PC-9 (cell line): ENCODE measurements at regions not wholly inside any gene's neighbourhood (a gene's known extent, or its start where the extent isn't known, plus 50 kb on each side); places are given as distances from the start of the nearest gene placed in this dataset.

Experiments
- BruUV-seq: library from RNA; stranded (reverse); fragments of 400-500 nt; replicated peaks from 2 replicates; lab custom pipeline; 2021; lab: Mats Ljungman, UMichigan
- CTCF ChIA-PET: fragments of 300-600 bp; sonication (Branson Sonifier 250); formaldehyde crosslinking; loops from one replicate; lab custom pipeline; 2022; ENCODE audit warnings: antibody characterized with exemption; lab: Charles Lee
- POLR2A ChIA-PET: fragments of 300-600 bp; sonication (Branson Sonifier 250); formaldehyde crosslinking; loops from one replicate; lab custom pipeline; 2022; ENCODE audit warnings: antibody characterized with exemption; ENCODE audit not compliant: unreplicated experiment; lab: Charles Lee
- DNase-seq, 2 experiments: peaks; one replicate each; pipeline versions ENCODE4 v3.0.0 to v3.0.0-alpha.2; 2015 to 2022; ENCODE audit warnings: mixed read lengths in 1 of 2
- H2AFZ ChIP-seq: fragments of 200-600 bp; sonication (generic); 2 replicates; pipeline ENCODE4 v1.8.1; 2017; ENCODE audit warnings: antibody characterized with exemption
- H3F3A ChIP-seq: fragments of 200-600 bp; sonication (generic); 2 replicates; pipeline ENCODE4 v1.8.1; 2017; ENCODE audit warnings: antibody characterized with exemption, mild to moderate bottlenecking, low read depth; ENCODE audit not compliant: insufficient read depth
- H3K27ac ChIP-seq: fragments of 200-600 bp; sonication (generic); 2 replicates; pipeline ENCODE4 v1.6.1; 2016; ENCODE audit warnings: mixed run types
- H3K27me3 ChIP-seq: fragments of 200-600 bp; sonication (generic); 2 replicates; pipeline ENCODE4 v1.6.1; 2016; ENCODE audit warnings: low read depth, mixed run types; ENCODE audit not compliant: insufficient read depth
- H3K36me3 ChIP-seq: fragments of 200-600 bp; sonication (generic); 2 replicates; pipeline ENCODE4 v1.6.1; 2016; ENCODE audit warnings: low read depth, mixed run types
- H3K4me1 ChIP-seq: fragments of 200-600 bp; sonication (generic); replicated peaks from 2 replicates; pipeline ENCODE4 v1.6.1; 2016; ENCODE audit warnings: mixed run types; ENCODE audit not compliant: insufficient read depth
- H3K4me2 ChIP-seq: fragments of 200-600 bp; sonication (generic); 2 replicates; pipeline ENCODE4 v1.6.1; 2017; ENCODE audit warnings: mixed run types
- H3K4me3 ChIP-seq: fragments of 200-600 bp; sonication (generic); 2 replicates; pipeline ENCODE4 v1.6.1; 2016; ENCODE audit warnings: mixed run types
- H3K79me2 ChIP-seq: fragments of 200-600 bp; sonication (generic); 2 replicates; pipeline ENCODE4 v1.6.1; 2017; ENCODE audit warnings: low read depth, mixed run types
- H3K9me2 ChIP-seq: fragments of 200-600 bp; sonication (generic); 2 replicates; pipeline ENCODE4 v1.8.1; 2017; ENCODE audit warnings: mild to moderate bottlenecking; ENCODE audit not compliant: insufficient read depth
- H3K9me3 ChIP-seq: fragments of 200-600 bp; sonication (generic); 2 replicates; pipeline ENCODE4 v1.8.1; 2016; ENCODE audit warnings: low read depth; ENCODE audit not compliant: insufficient read depth
- H4K20me1 ChIP-seq: fragments of 200-600 bp; sonication (generic); 2 replicates; pipeline ENCODE4 v1.8.1; 2017; ENCODE audit not compliant: insufficient read depth
- CTCF ChIP-seq: fragments of 200-600 bp; sonication (generic); conservative IDR thresholded peaks from 2 replicates; pipeline ENCODE4 v1.6.1; 2017; ENCODE audit warnings: mixed run types, antibody characterized with exemption, mild to moderate bottlenecking, moderate library complexity
- EZH2 ChIP-seq: fragments of 200-600 bp; sonication (generic); IDR thresholded peaks from 2 replicates; pipeline ENCODE4 v1.8.0; 2017; ENCODE audit warnings: antibody characterized with exemption, low read depth
- intact Hi-C: fragments of 100-400 bp; cut with micrococcal nuclease; formaldehyde crosslinking; loops from one replicate; pipeline ENCODE4 v1.10.0; 2022; ENCODE audit not compliant: unreplicated experiment

- no peak overlapping the region for H3K27ac ChIP-seq
- H4K20me1 ChIP-seq = no peaks in the 10 kb centered on the region
- ChIA-PET CTCF (no interaction called here), POLR2A (no interaction called here)
- no peaks in the 10 kb centered on the region for H3K36me3 ChIP-seq
- H3F3A ChIP-seq = no peaks in the 10 kb centered on the region
- no peaks in the 10 kb centered on the region for H3K79me2 ChIP-seq
- intact Hi-C loops = loop anchor here (5.0 kb wide), 1 partner anchor 708 kb away; no protein-coding TSS in a partner anchor
- TF ChIP-seq EZH2 (no peak), CTCF (no peak)
- no peak overlapping the region for H2AFZ ChIP-seq
- no peaks in the 10 kb centered on the region for H3K4me1 ChIP-seq
- no peaks in the 10 kb centered on the region for H3K9me3 ChIP-seq
- no TSS peak for BruUV-seq
- no peaks in the 10 kb centered on the region for H3K9me2 ChIP-seq
- no peak overlapping the region for H3K4me2 ChIP-seq
- DNase-seq = no peak
- no peaks in the 10 kb centered on the region for H3K27me3 ChIP-seq
- no peak overlapping the region for H3K4me3 ChIP-seq
These were observed 145.4 kb upstream of the MPDZ start for GRCh38 chr9:13424872-13425271.

GRCh38 chr9:13424204-13424603 is 144.7 kb upstream of the MPDZ start:
- no peak for DNase-seq
- intact Hi-C loops = no loop called here
- Histone ChIP-seq H3K27me3 (no peaks in the 10 kb centered on the region), H3K27ac (no peak overlapping the region), H3K4me2 (no peak overlapping the region), H3K4me3 (no peak overlapping the region), H3F3A (no peaks in the 10 kb centered on the region), H3K9me2 (no peaks in the 10 kb centered on the region), H2AFZ (no peak overlapping the region), H3K4me1 (no peaks in the 10 kb centered on the region), H3K79me2 (no peaks in the 10 kb centered on the region), H4K20me1 (no peaks in the 10 kb centered on the region), H3K9me3 (no peaks in the 10 kb centered on the region), H3K36me3 (no peaks in the 10 kb centered on the region)
- CTCF ChIA-PET = no interaction called here
- POLR2A ChIA-PET = no interaction called here
- no TSS peak for BruUV-seq
- TF ChIP-seq EZH2 (no peak), CTCF (no peak)

- no peak overlapping the region for H3K27ac ChIP-seq
- intact Hi-C loops = no loop called here
These were observed 134.9 kb upstream of the MPDZ start for GRCh38 chr9:13414349-13414748.

More at GRCh38 chr9:13414349-13414748, 134.9 kb upstream of the MPDZ start:
- CTCF ChIA-PET = no interaction called here
- no peaks in the 10 kb centered on the region for H3K4me1 ChIP-seq
- no peaks in the 10 kb centered on the region for H3K79me2 ChIP-seq
- no peaks in the 10 kb centered on the region for H3K9me2 ChIP-seq
- no peaks in the 10 kb centered on the region for H3K36me3 ChIP-seq
- DNase-seq = no peak
- H3K27me3 ChIP-seq = no peaks in the 10 kb centered on the region
- H3K4me2 ChIP-seq = no peak overlapping the region
- POLR2A ChIA-PET = no interaction called here
- H2AFZ ChIP-seq = no peak overlapping the region
- no TSS peak for BruUV-seq
- TF ChIP-seq EZH2 = no peak
- TF ChIP-seq CTCF = no peak
- H3F3A ChIP-seq = no peaks in the 10 kb centered on the region
- no peaks in the 10 kb centered on the region for H3K9me3 ChIP-seq
- no peak overlapping the region for H3K4me3 ChIP-seq
- no peaks in the 10 kb centered on the region for H4K20me1 ChIP-seq
